ENCODE measurements at regions not wholly inside any gene's neighbourhood (a gene's known extent, or its start where the extent isn't known, plus 50 kb on each side); places are given as distances from the start of the nearest gene placed in this dataset.

DNA sequence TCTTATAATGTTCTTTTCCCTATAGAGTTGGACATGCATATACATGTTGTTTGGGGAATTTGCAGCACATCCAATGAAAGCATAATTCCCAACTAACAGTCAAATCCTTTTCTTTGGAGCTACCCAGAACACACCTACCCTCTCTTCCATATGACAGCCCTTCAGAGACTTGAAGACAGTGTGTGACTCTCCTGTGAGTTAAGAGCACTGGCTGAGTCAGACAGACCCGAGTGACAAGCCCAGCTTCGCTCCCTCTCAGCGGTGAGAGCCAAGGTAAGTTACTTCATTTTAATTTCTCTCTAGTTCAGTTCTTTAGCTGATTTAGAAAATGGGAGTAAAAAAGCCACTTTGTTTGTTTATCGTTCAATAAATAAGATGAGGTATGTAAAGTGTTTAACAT is 86.3 kb downstream of the RTL9 start:
- TF ChIP-seq EZH2phosphoT487 (IDR thresholded peaks at IDR 0.05; ENCODE audit: borderline replicate concordance, low read depth) (no peak), NFIC (IDR thresholded peaks at IDR 0.05; ENCODE audit: borderline replicate concordance) (no peak), POLR2AphosphoS5 (IDR thresholded peaks at IDR 0.05; ENCODE audit: low read depth, low read length) (no peak), EP300 (IDR thresholded peaks at IDR 0.05; ENCODE audit: borderline replicate concordance in 1 of 2, low read depth in 1 of 2, low read length in 1 of 2) (no peak), RAD21 (IDR thresholded peaks at IDR 0.05; ENCODE audit: low read length) (no peak), YY1 (IDR thresholded peaks at IDR 0.05; ENCODE audit: low read depth) (no peak)
- TF ChIP-seq, protein P1, sequence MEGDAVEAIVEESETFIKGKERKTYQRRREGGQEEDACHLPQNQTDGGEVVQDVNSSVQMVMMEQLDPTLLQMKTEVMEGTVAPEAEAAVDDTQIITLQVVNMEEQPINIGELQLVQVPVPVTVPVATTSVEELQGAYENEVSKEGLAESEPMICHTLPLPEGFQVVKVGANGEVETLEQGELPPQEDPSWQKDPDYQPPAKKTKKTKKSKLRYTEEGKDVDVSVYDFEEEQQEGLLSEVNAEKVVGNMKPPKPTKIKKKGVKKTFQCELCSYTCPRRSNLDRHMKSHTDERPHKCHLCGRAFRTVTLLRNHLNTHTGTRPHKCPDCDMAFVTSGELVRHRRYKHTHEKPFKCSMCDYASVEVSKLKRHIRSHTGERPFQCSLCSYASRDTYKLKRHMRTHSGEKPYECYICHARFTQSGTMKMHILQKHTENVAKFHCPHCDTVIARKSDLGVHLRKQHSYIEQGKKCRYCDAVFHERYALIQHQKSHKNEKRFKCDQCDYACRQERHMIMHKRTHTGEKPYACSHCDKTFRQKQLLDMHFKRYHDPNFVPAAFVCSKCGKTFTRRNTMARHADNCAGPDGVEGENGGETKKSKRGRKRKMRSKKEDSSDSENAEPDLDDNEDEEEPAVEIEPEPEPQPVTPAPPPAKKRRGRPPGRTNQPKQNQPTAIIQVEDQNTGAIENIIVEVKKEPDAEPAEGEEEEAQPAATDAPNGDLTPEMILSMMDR (IDR thresholded peaks at IDR 0.05), result no peak
- TF ChIP-seq, protein P2, sequence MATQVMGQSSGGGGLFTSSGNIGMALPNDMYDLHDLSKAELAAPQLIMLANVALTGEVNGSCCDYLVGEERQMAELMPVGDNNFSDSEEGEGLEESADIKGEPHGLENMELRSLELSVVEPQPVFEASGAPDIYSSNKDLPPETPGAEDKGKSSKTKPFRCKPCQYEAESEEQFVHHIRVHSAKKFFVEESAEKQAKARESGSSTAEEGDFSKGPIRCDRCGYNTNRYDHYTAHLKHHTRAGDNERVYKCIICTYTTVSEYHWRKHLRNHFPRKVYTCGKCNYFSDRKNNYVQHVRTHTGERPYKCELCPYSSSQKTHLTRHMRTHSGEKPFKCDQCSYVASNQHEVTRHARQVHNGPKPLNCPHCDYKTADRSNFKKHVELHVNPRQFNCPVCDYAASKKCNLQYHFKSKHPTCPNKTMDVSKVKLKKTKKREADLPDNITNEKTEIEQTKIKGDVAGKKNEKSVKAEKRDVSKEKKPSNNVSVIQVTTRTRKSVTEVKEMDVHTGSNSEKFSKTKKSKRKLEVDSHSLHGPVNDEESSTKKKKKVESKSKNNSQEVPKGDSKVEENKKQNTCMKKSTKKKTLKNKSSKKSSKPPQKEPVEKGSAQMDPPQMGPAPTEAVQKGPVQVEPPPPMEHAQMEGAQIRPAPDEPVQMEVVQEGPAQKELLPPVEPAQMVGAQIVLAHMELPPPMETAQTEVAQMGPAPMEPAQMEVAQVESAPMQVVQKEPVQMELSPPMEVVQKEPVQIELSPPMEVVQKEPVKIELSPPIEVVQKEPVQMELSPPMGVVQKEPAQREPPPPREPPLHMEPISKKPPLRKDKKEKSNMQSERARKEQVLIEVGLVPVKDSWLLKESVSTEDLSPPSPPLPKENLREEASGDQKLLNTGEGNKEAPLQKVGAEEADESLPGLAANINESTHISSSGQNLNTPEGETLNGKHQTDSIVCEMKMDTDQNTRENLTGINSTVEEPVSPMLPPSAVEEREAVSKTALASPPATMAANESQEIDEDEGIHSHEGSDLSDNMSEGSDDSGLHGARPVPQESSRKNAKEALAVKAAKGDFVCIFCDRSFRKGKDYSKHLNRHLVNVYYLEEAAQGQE (IDR thresholded peaks at IDR 0.05; ENCODE audit: low read depth, low read length), result no peak
- TF ChIP-seq, protein P3, sequence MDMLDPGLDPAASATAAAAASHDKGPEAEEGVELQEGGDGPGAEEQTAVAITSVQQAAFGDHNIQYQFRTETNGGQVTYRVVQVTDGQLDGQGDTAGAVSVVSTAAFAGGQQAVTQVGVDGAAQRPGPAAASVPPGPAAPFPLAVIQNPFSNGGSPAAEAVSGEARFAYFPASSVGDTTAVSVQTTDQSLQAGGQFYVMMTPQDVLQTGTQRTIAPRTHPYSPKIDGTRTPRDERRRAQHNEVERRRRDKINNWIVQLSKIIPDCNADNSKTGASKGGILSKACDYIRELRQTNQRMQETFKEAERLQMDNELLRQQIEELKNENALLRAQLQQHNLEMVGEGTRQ (IDR thresholded peaks at IDR 0.05; ENCODE audit: borderline replicate concordance, low read depth, low read length), result no peak
- TF ChIP-seq, protein P4, sequence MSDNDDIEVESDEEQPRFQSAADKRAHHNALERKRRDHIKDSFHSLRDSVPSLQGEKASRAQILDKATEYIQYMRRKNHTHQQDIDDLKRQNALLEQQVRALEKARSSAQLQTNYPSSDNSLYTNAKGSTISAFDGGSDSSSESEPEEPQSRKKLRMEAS (IDR thresholded peaks at IDR 0.05; ENCODE audit: low read depth), result no peak
